K562 (cell line): ENCODE measurements at regions not wholly inside any gene's neighbourhood (a gene's known extent, or its start where the extent isn't known, plus 50 kb on each side); places are given as distances from the start of the nearest gene placed in this dataset.

Experiments used
- CC2D1A ChIP-seq: fragments of 450-650 bp; IDR thresholded peaks from 2 replicates; pipeline ENCODE4 v1.6.1; 2017; ENCODE audit warnings: mild to moderate bottlenecking
- CCAR2 ChIP-seq: fragments of 200-400 bp; formaldehyde crosslinking; IDR thresholded peaks from 2 replicates; pipeline ENCODE4 v1.6.1; 2017; ENCODE audit warnings: mild to moderate bottlenecking, low read depth, low read length
- CSDE1 ChIP-seq, 2 experiments: fragments of 450-650 bp; IDR thresholded peaks; 2 replicates each; pipeline ENCODE4 v1.6.1; 2016; ENCODE audit warnings: mild to moderate bottlenecking in 1 of 2
- ELF1 ChIP-seq: fragments of 200-800 bp; sonication (Bioruptor generic); IDR thresholded peaks from 2 replicates; pipeline ENCODE4 v1.6.1; 2016; ENCODE audit warnings: missing genetic modification characterization, missing compliant biosample characterization
- FOS ChIP-seq: IDR thresholded peaks from 3 replicates; pipeline ENCODE4 v1.6.1; 2011; ENCODE audit not compliant: insufficient read length; ENCODE audit errors: extremely low read depth
- FOXJ3 ChIP-seq: sonication (generic); formaldehyde crosslinking; IDR thresholded peaks from 2 replicates; pipeline ENCODE4 v1.4.0; 2020; ENCODE audit warnings: mild to moderate bottlenecking, missing genetic modification reagents
- HCFC1 ChIP-seq: IDR thresholded peaks from 2 replicates; pipeline ENCODE4 v1.6.1; 2012; ENCODE audit warnings: low read depth, low read length, improper control_type of control experiment
- HDAC2 ChIP-seq: fragments of 450-650 bp; IDR thresholded peaks from 2 replicates; pipeline ENCODE4 v1.6.1; 2016; ENCODE audit warnings: mild to moderate bottlenecking
- MYC ChIP-seq, 2 experiments: fragments of 250-450 bp in 1 of 2; sonication (Bioruptor Pico) in 1 of 2; IDR thresholded peaks; 2 replicates each; pipeline versions ENCODE4 v1.5.1 to v1.6.1; 2012 to 2021; ENCODE audit warnings: low read depth in 2 of 2, borderline replicate concordance in 1 of 2, improper control_type of control experiment in 1 of 2, low read length in 1 of 2, mild to moderate bottlenecking in 1 of 2, moderate library complexity in 1 of 2
- OTX1 ChIP-seq: fragments of 450-650 bp; formaldehyde crosslinking; IDR thresholded peaks from 2 replicates; pipeline ENCODE4 v1.4.0; 2022; ENCODE audit warnings: mild to moderate bottlenecking
- TFE3 ChIP-seq: fragments of 450-650 bp; formaldehyde crosslinking; IDR thresholded peaks from 2 replicates; pipeline ENCODE4 v1.4.0; 2020; ENCODE audit warnings: mild to moderate bottlenecking, mixed read lengths
- TRIM24 ChIP-seq, 2 experiments: fragments of 450-650 bp; IDR thresholded peaks; 2 replicates each; pipeline ENCODE4 v1.6.1; 2016
- USF2 ChIP-seq: sonication (generic); formaldehyde crosslinking; IDR thresholded peaks from 2 replicates; pipeline ENCODE4 v1.5.0; 2020; ENCODE audit warnings: missing genetic modification reagents
- ZFPM2 ChIP-seq: fragments of 250-450 bp; sonication (Bioruptor Pico); IDR thresholded peaks from 2 replicates; pipeline ENCODE4 v1.5.1; 2022; ENCODE audit warnings: mild to moderate bottlenecking
- ZNF124 ChIP-seq: sonication (generic); formaldehyde crosslinking; IDR thresholded peaks from 2 replicates; pipeline ENCODE4 v1.8.1; 2022; ENCODE audit warnings: missing genetic modification reagents
- ZNF175 ChIP-seq: fragments of 200-800 bp; sonication (Bioruptor generic); IDR thresholded peaks from 2 replicates; pipeline ENCODE4 v1.6.1; 2016; ENCODE audit warnings: low read depth, mild to moderate bottlenecking, missing genetic modification characterization, missing compliant biosample characterization
- ZNF511 ChIP-seq: sonication (generic); formaldehyde crosslinking; IDR thresholded peaks from 2 replicates; pipeline ENCODE4 v1.8.0; 2022; ENCODE audit warnings: mild to moderate bottlenecking, missing genetic modification reagents
- TF ChIP-seq, protein P1 (sequence below): fragments of 450-650 bp; conservative IDR thresholded peaks from 2 replicates; pipeline ENCODE4 v1.6.1; 2016; ENCODE audit warnings: missing genetic modification characterization, low read depth, mild to moderate bottlenecking, control low read depth, missing compliant biosample characterization
- TF ChIP-seq, protein P2 (sequence below): fragments of 450-650 bp; IDR thresholded peaks from 2 replicates; pipeline ENCODE4 v1.6.1; 2017; ENCODE audit warnings: antibody characterized with exemption, mild to moderate bottlenecking

DNA sequence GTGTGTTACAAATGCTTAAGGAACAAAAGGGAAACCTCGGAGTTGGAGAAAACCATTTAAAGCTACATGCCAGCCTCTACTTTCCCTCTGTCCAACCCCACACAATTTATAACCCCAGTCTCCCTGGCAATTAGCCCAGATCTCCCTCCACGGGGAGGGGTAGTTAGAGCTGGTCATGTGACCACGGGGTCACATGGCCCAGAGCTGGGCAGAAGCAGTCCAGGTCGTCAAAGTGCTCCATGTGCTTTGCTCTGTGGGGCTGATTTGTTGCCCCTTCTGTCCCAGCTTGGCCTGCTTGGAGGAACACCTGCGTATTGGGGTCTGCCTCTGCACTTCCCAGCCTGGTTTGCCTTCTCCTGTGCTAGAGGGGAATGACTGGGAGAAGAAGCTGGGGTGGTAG, 219.1 kb downstream of the RBM19 start (continued):
- TF ChIP-seq TFE3 (peak; percentile 95), HCFC1 (peak; percentile 42; the same call in 1 of the 2 replicates), ZFPM2 (CRISPR knock-in tag) (no peak), CC2D1A (no peak), USF2 (CRISPR knock-in tag) (peak; percentile 99), TRIM24 (IDR thresholded peaks at IDR 0.05) (0 out of 4 replicates have a peak, but pooled peaks of 1 of the 2 experiments have one; percentile 30), CSDE1 (IDR thresholded peaks at IDR 0.05) (0 out of 4 replicates have a peak, but pooled peaks of 1 of the 2 experiments have one; percentile 15), HDAC2 (peak; percentile 45; the same call in 1 of the 2 replicates), ZNF124 (no peak), FOXJ3 (CRISPR knock-in tag) (no peak), ELF1 (tag) (no peak), MYC (IDR thresholded peaks at IDR 0.05; ENCODE audit: low read depth, low read length) (peak; percentile 54; the same call in 1 of the 2 replicates), MYC (CRISPR knock-in tag; IDR thresholded peaks at IDR 0.05; ENCODE audit: borderline replicate concordance, low read depth) (no peak; the same call in 1 of the 2 replicates), ZNF175 (CRISPR knock-in tag) (peak; percentile 82; the same call in 1 of the 2 replicates), CCAR2 (no peak), FOS (peak; percentile 22), ZNF511 (CRISPR knock-in tag) (0 out of 2 replicates have a peak, but pooled peaks have one; percentile 63), OTX1 (peak; percentile 77; the same call in 1 of the 2 replicates)
- TF ChIP-seq, protein P1, sequence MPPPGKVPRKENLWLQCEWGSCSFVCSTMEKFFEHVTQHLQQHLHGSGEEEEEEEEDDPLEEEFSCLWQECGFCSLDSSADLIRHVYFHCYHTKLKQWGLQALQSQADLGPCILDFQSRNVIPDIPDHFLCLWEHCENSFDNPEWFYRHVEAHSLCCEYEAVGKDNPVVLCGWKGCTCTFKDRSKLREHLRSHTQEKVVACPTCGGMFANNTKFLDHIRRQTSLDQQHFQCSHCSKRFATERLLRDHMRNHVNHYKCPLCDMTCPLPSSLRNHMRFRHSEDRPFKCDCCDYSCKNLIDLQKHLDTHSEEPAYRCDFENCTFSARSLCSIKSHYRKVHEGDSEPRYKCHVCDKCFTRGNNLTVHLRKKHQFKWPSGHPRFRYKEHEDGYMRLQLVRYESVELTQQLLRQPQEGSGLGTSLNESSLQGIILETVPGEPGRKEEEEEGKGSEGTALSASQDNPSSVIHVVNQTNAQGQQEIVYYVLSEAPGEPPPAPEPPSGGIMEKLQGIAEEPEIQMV (tag), result 0 out of 2 replicates have a peak, but pooled peaks have one; percentile 43
- TF ChIP-seq, protein P2, sequence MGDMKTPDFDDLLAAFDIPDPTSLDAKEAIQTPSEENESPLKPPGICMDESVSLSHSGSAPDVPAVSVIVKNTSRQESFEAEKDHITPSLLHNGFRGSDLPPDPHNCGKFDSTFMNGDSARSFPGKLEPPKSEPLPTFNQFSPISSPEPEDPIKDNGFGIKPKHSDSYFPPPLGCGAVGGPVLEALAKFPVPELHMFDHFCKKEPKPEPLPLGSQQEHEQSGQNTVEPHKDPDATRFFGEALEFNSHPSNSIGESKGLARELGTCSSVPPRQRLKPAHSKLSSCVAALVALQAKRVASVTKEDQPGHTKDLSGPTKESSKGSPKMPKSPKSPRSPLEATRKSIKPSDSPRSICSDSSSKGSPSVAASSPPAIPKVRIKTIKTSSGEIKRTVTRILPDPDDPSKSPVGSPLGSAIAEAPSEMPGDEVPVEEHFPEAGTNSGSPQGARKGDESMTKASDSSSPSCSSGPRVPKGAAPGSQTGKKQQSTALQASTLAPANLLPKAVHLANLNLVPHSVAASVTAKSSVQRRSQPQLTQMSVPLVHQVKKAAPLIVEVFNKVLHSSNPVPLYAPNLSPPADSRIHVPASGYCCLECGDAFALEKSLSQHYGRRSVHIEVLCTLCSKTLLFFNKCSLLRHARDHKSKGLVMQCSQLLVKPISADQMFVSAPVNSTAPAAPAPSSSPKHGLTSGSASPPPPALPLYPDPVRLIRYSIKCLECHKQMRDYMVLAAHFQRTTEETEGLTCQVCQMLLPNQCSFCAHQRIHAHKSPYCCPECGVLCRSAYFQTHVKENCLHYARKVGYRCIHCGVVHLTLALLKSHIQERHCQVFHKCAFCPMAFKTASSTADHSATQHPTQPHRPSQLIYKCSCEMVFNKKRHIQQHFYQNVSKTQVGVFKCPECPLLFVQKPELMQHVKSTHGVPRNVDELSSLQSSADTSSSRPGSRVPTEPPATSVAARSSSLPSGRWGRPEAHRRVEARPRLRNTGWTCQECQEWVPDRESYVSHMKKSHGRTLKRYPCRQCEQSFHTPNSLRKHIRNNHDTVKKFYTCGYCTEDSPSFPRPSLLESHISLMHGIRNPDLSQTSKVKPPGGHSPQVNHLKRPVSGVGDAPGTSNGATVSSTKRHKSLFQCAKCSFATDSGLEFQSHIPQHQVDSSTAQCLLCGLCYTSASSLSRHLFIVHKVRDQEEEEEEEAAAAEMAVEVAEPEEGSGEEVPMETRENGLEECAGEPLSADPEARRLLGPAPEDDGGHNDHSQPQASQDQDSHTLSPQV, result peak; percentile 88
